Activated gamma-delta T cell (primary cell): ENCODE measurements at regions not wholly inside any gene's neighbourhood (a gene's known extent, or its start where the extent isn't known, plus 50 kb on each side); places are given as distances from the start of the nearest gene placed in this dataset.

Experiments used
- DNase-seq: peaks from one replicate; lab custom pipeline; 2025; lab: John Stamatoyannopoulos, UW

GRCh38 chr5:138665261-138665660 lies 88.0 kb upstream of the CTNNA1 start:
- DNase-seq: no peak

GRCh38 chr5:138664276-138664943 lies 88.8 kb upstream of the CTNNA1 start:
- no peak for DNase-seq

GRCh38 chr5:138663561-138663960 lies 88.4 kb upstream of the HSPA9 start:
- no peak for DNase-seq

DNA sequence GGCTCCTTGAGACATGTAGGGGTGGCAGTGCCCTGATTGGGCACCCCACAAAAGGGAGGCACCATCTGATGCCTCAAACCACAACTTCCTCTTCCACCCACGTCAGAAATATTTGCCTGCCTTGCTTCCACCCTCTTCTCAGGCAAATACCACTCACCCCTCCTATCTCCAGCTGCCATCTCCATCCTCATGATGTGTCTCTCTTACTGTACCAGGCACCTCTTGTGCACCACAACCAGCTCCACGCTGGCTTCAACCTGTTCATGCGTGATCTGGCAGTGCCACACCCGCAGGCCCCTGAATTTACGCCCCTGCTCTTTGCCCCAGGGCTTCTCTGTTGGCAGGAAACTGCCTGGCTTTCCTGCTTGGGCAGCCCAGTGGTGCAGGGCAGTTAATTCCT lies 87.8 kb upstream of the HSPA9 start:
- DNase-seq: no peak

DNA sequence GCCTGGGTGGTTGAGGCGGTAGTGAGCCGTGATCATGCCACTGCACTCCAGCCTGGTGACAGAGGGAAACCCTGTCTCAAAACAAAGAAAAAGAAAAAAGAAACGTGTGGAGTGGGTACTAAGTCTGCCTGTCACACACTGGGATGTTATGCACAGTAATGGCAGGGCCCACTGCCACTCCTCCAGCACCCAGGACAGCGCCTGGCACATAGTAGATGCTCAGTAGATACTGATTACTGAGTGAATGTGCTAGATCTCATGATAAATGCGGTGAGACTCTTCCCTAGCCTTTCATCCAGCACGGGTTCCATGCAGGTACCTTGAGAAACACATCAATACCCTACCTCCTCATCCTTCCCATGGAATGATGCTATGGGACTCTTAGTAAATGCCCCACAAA lies 87.4 kb upstream of the HSPA9 start:
- no peak for DNase-seq

- no peak for DNase-seq
These were observed 86.8 kb upstream of the HSPA9 start for GRCh38 chr5:138661991-138662434.

- no peak for DNase-seq
These were observed 86.2 kb upstream of the HSPA9 start for GRCh38 chr5:138661291-138661960.

- DNase-seq: no peak
These were observed 84.9 kb upstream of the HSPA9 start for GRCh38 chr5:138660051-138660572.

GRCh38 chr5:138659561-138659960 lies 84.4 kb upstream of the HSPA9 start:
- no peak for DNase-seq

- no peak for DNase-seq
These were observed 83.9 kb upstream of the HSPA9 start for GRCh38 chr5:138659121-138659520.

GRCh38 chr5:138658676-138659075 lies 83.5 kb upstream of the HSPA9 start:
- DNase-seq: no peak

DNA sequence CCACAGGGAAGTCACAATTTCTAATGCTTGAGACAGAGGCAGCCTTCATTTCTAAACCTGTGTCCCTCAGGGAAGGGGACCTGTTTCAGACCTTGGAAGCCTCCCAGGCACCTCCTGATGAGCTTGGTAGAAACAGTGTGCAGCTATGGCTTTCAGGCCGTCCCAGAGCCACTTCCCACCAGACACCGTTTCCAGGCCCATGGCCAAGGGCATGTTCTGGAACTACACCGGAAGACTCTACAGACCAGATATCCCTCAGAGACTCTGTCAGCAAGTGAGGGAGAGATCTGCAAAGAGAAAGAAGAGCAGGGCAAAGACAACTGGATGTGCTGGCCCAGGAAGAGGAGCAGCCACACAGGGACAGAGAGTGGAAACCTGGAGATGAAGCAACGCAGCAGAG lies 82.2 kb upstream of the HSPA9 start:
- no peak for DNase-seq

- no peak for DNase-seq
These were observed 81.7 kb upstream of the HSPA9 start for GRCh38 chr5:138656916-138657315.

DNA sequence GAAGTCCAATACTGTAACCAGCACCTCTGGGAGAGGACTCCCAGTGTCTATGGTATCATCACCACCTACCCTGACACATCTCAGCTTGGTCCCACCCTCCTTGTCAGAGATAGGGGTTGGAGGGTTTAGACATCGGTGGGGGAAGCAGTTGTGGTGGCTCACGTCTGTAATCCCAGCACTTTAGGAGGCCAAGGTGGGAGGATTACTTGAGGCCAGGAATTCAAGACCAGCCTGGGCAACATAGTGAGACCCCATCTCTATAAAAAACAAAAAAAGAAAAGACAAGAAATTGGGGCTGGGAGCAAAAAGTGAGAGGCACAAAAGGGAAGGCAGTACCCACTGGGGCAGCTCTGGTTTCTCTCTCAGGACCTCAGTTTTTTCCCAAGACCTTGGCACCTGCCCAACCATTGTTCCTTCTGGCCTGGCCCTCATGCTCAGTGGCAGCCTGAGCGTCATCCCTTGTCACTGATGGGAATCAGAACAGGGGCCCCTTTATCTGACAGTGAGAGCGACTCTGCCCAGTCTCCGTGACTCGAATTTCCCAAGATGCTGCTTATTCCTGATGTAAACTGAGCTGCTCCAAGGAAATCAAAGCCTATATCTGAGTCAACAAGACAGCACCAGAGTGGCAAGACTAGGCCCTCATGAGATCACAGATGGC lies 80.5 kb upstream of the HSPA9 start:
- DNase-seq: no peak

DNA sequence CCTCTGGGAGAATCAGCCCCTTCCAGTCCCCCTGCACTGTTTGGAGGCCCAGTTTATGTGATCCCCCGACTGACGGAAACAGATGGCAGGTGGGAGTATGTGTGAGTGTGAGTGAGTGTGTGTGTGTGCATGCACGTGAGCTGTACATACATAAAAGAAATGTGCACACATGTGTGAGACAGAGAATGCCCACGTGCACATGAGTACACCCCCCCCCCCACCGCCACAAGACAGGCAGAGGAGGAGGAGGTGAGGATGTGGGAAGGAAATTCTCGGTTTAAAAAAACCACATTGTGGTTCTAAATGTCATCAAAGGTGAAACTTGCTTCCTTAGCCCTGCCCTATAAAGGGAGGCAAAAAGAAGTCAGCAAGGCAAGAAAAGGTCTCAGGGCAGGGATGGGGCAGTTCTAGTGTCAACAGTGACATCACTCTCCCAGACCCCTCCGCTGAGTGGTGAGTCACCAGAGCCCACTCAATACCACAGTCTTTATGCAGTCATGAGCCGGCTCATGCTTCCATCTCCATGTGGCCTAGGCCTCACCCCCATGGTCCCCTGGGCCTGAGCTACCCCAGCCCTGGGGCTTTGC lies 79.2 kb upstream of the HSPA9 start:
- DNase-seq: no peak

DNA sequence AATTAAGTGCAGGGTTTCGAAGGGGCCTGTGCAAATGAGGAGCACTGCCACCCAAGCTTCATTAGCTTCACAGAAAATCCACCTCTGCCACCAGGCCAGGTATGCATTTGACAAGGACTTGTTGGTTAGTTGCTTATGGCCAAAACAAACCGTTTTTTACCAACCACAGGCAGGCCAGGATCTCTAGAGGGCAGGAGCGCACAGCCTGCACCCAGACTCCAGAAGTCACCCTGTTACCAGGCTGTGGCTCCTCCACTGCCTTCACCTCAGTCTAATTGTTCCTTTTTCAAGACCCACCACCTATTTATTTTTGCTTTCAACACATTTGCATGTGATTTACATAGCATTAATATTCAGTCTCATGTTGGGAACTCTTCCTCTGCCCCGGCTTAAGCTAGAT lies 78.3 kb upstream of the HSPA9 start:
- DNase-seq: no peak

- DNase-seq: no peak
These were observed 76.5 kb upstream of the HSPA9 start for GRCh38 chr5:138651767-138652117.

DNA sequence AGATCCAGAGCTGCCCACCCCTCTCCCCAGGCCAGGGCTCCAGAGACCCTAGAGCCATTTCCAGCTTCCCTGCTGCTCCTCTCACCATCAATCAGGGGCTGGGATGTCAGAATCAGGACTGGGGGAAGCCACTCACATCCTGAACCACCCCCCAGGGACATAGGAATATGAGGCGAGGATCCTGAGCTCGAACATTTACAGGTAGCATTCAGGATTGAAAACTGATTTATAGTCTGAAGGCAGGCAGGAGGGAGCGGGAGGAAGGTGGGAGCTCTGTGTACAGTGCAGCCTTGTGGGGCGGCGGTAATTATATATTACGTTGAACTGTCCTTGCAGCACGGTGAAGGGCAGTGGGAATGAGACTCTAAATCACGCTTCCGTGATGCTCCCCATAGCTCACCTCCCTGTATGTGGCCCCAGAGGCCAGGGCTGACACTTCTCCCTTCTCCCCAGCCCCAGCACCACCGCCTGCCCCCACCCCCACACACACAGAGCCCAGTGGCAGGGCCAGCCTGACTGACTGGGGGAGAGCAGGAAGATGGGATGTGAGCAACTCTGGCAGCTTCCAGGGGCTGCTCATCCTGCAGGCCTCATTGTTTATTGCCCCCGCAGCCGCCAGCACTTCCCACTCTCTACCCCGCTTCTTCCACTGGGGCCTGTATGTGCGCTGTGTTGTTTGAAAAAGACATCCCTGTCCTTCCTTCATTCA lies 76.0 kb upstream of the HSPA9 start:
- no peak for DNase-seq

- DNase-seq: no peak
These were observed 75.0 kb upstream of the HSPA9 start for GRCh38 chr5:138650196-138650595.

- DNase-seq: no peak
These were observed 74.6 kb upstream of the HSPA9 start for GRCh38 chr5:138649775-138650174.

GRCh38 chr5:138649316-138649720 lies 74.1 kb upstream of the HSPA9 start:
- no peak for DNase-seq

DNA sequence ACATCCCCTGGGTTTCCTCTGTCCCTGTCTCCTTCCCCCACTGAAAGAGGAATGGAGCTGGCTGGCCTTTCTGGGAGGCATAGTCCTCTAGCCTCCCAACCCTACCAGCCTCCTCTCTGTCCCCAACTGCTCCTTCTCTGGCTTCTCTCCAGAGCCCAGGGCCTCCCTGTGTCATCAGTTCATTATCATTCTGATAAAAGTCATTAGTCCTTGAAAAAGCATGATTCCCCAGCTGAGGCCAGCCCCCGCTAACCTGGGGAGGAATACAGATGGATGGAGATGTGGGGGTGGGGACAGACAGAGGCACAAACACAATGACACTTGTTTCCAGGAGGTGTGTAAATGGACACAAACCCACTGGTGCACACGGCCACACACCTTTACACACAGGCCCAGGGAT lies 73.6 kb upstream of the HSPA9 start:
- no peak for DNase-seq
